ENCODE measurements at regions not wholly inside any gene's neighbourhood (a gene's known extent, or its start where the extent isn't known, plus 50 kb on each side); places are given as distances from the start of the nearest gene placed in this dataset.

- no CpG with 5 or more reads among the region's 8 CpGs for WGBS (ENCODE audit: insufficient coverage, insufficient read length)
- Histone ChIP-seq H3K4me1 (ENCODE audit: control insufficient read depth, insufficient read depth, low read length) (no peaks in the 10 kb centered on the region; the same call in 1 of the 2 replicates), H3K9me3 (ENCODE audit: control insufficient read depth, insufficient read depth, low read length) (no peaks in the 10 kb centered on the region), H3K36me3 (ENCODE audit: control insufficient read depth, insufficient read depth, low read length) (no peaks in the 10 kb centered on the region), H3K27me3 (ENCODE audit: control insufficient read depth, insufficient read depth, low read length) (no peaks in the 10 kb centered on the region), H3K27ac (ENCODE audit: low read length) (no peak overlapping the region), H3K4me3 (ENCODE audit: low read length) (no peak overlapping the region)
- DNase-seq (ENCODE audit: low read depth, low spot score): no peak
Observed at GRCh38 chr12:88433997-88434703, 146.1 kb downstream of the KITLG start.

GRCh38 chr12:88435334-88436076 is 144.8 kb downstream of the KITLG start:
- H3K27ac ChIP-seq (ENCODE audit: low read length): no peak overlapping the region
- H3K27me3 ChIP-seq (ENCODE audit: control insufficient read depth, insufficient read depth, low read length): no peaks in the 10 kb centered on the region
- H3K4me3 ChIP-seq (ENCODE audit: low read length): no peak overlapping the region
- no peak for DNase-seq (ENCODE audit: low read depth, low spot score)
- WGBS (ENCODE audit: insufficient coverage, insufficient read length): no CpG with 5 or more reads among the region's 4 CpGs
- H3K36me3 ChIP-seq (ENCODE audit: control insufficient read depth, insufficient read depth, low read length): no peaks in the 10 kb centered on the region
- no peaks in the 10 kb centered on the region for H3K9me3 ChIP-seq (ENCODE audit: control insufficient read depth, insufficient read depth, low read length)
- H3K4me1 ChIP-seq (ENCODE audit: control insufficient read depth, insufficient read depth, low read length): no peaks in the 10 kb centered on the region; the same call in 1 of the 2 replicates

- WGBS (ENCODE audit: insufficient coverage, insufficient read length): no CpG with 5 or more reads among the region's 3 CpGs
- no peak for DNase-seq (ENCODE audit: low read depth, low spot score)
- H3K4me1 ChIP-seq (ENCODE audit: control insufficient read depth, insufficient read depth, low read length): no peaks in the 10 kb centered on the region; the same call in 1 of the 2 replicates
- no peaks in the 10 kb centered on the region for H3K27me3 ChIP-seq (ENCODE audit: control insufficient read depth, insufficient read depth, low read length)
- H3K36me3 ChIP-seq (ENCODE audit: control insufficient read depth, insufficient read depth, low read length): no peaks in the 10 kb centered on the region
- no peak overlapping the region for H3K27ac ChIP-seq (ENCODE audit: low read length)
- no peaks in the 10 kb centered on the region; the same call in 1 of the 2 replicates for H3K9me3 ChIP-seq (ENCODE audit: control insufficient read depth, insufficient read depth, low read length)
- H3K4me3 ChIP-seq (ENCODE audit: low read length): no peak overlapping the region
Observed at GRCh38 chr12:88437226-88437625, 143.0 kb downstream of the KITLG start.
